CD4-positive, CD25-positive, alpha-beta regulatory T cell (primary cell): ENCODE measurements at regions not wholly inside any gene's neighbourhood (a gene's known extent, or its start where the extent isn't known, plus 50 kb on each side); places are given as distances from the start of the nearest gene placed in this dataset.
"Not testable (repeated sequence)": the region's sequence is repeated elsewhere in the genome, so short reads cannot be mapped to it uniquely, and the experiment has no call there.

Experiments
- ATAC-seq, 2 donors: fragments of 150-1000 bp; cut with Tn5 transposase; one replicate each; pipeline ENCODE4 v1.10.0; 2021; ENCODE audit warnings: low read depth in 2 of 2, moderate number of reproducible peaks in 2 of 2, moderate library complexity in 1 of 2
- DNase-seq, 3 donors: peaks; one replicate each; pipeline versions ENCODE4 v3.0.0 to v3.0.0-alpha.2; 2012 to 2022; ENCODE audit warnings: mixed read lengths in 1 of 3
- H3K27ac ChIP-seq: one replicate; pipeline ENCODE4 v1.7.0; 2013; ENCODE audit warnings: mild to moderate bottlenecking, low read length; ENCODE audit not compliant: insufficient read depth, poor library complexity, severe bottlenecking
- H3K27me3 ChIP-seq: one replicate; pipeline ENCODE4 v1.7.0; 2013; ENCODE audit warnings: low read length; ENCODE audit not compliant: control insufficient read depth, insufficient read depth
- H3K36me3 ChIP-seq: one replicate; pipeline ENCODE4 v1.7.0; 2013; ENCODE audit warnings: mild to moderate bottlenecking, low read length, moderate library complexity; ENCODE audit not compliant: control insufficient read depth, insufficient read depth
- H3K4me1 ChIP-seq: 2 replicates; pipeline ENCODE4 v1.7.0; 2013; ENCODE audit warnings: mild to moderate bottlenecking, low read length; ENCODE audit not compliant: insufficient read depth, control insufficient read depth, poor library complexity, severe bottlenecking
- H3K4me3 ChIP-seq: one replicate; pipeline ENCODE4 v1.7.0; 2013; ENCODE audit warnings: low read depth, mild to moderate bottlenecking, low read length, moderate library complexity
- H3K9me3 ChIP-seq, 2 experiments: 1 replicate in 1 of 2; 2 replicates in 1 of 2; pipeline ENCODE4 v1.7.0; 2013; ENCODE audit warnings: low read length in 2 of 2, mild to moderate bottlenecking in 1 of 2, moderate library complexity in 1 of 2; ENCODE audit not compliant: control insufficient read depth in 2 of 2
- H3K27ac Mint-ChIP-seq, 3 donors: one replicate each; pipeline ENCODE4 v1.8.0; 2020 to 2022; ENCODE audit warnings: mild to moderate bottlenecking in 3 of 3, mixed read lengths in 3 of 3, moderate library complexity in 2 of 3
- H3K27me3 Mint-ChIP-seq: one replicate; pipeline ENCODE4 v1.8.0; 2022; ENCODE audit warnings: mild to moderate bottlenecking, mixed read lengths
- H3K36me3 Mint-ChIP-seq: one replicate; pipeline ENCODE4 v1.8.0; 2020; ENCODE audit warnings: mixed read lengths
- H3K4me1 Mint-ChIP-seq, 4 donors: one replicate each; pipeline ENCODE4 v1.8.0; 2020 to 2022; ENCODE audit warnings: mixed read lengths in 4 of 4, mild to moderate bottlenecking in 1 of 4
- H3K4me3 Mint-ChIP-seq, 4 donors: one replicate each; pipeline ENCODE4 v1.8.0; 2020 to 2022; ENCODE audit warnings: mild to moderate bottlenecking in 4 of 4, mixed read lengths in 4 of 4, moderate library complexity in 3 of 4
- H3K9me3 Mint-ChIP-seq, 7 donors: one replicate each; pipeline ENCODE4 v1.8.0; 2020 to 2022; ENCODE audit warnings: mixed read lengths in 7 of 7, mild to moderate bottlenecking in 3 of 7, moderate library complexity in 2 of 7

DNA sequence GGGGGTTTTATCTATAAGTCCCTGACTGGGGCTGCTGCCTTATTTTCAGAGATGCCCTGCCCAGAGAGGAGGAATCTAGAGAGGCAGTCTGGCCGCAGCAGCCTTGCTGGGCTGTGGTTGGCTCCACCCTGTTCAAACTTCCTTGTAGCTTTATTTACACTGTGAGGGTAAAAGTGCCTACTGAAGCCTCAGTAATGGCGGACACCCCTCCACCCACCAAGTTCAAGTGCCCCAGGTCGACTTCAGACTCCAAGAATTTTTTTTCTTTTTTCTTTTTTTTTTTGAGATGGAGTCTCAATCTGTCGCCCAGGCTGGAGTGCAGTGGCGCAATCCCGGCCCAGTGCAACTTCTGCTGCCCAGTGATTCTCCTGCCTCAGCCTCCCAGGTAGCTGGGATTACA lies 137.3 kb upstream of the MTPN start:
- not testable (repeated sequence) for H3K4me1 ChIP-seq, H3K9me3 ChIP-seq, H3K36me3 ChIP-seq, DNase-seq, H3K4me3 Mint-ChIP-seq, H3K4me3 ChIP-seq, H3K27ac ChIP-seq, H3K27me3 ChIP-seq, H3K4me1 Mint-ChIP-seq, H3K27me3 Mint-ChIP-seq, ATAC-seq, H3K27ac Mint-ChIP-seq, H3K36me3 Mint-ChIP-seq
- H3K9me3 Mint-ChIP-seq = peaks cover 0 to 11% (median 5%) of the 10 kb centered on the region in 7 donors

DNA sequence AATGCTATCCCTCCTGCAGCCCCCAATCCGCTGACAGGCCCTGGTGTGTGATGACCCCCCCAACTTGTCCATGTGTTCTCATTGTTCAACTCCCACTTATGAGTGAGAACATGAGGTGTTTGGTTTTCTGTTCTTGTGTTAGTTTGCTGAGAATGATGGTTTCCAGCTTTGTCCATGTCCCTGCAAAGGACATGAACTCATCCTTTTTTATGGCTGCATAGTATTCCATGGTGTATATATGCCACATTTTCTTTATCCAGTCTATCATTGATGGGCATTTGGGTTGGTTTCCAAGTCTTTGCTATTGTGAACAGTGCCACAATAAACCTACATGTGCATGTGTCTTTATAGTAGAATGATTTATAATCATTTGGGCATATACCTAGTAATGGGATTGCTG lies 131.9 kb upstream of the MTPN start:
- not testable (repeated sequence) for H3K4me3 ChIP-seq, H3K27ac ChIP-seq, H3K4me3 Mint-ChIP-seq, ATAC-seq, H3K27ac Mint-ChIP-seq, H3K36me3 ChIP-seq, H3K27me3 Mint-ChIP-seq, H3K27me3 ChIP-seq, H3K4me1 ChIP-seq, DNase-seq, H3K9me3 ChIP-seq, H3K4me1 Mint-ChIP-seq, H3K36me3 Mint-ChIP-seq
- H3K9me3 Mint-ChIP-seq = peaks cover 0 to 23% (median 7%) of the 10 kb centered on the region in 7 donors

- no peaks in the 10 kb centered on the region for H3K9me3 ChIP-seq
- H3K4me1 ChIP-seq = no peaks in the 10 kb centered on the region
- Mint-ChIP-seq H3K4me1 (no peaks in the 10 kb centered on the region), H3K36me3 (no peaks in the 10 kb centered on the region), H3K27ac (no peak overlapping the region), H3K27me3 (no peaks in the 10 kb centered on the region), H3K4me3 (no peak overlapping the region), H3K9me3 (peaks cover 0 to 20% (median 3%) of the 10 kb centered on the region in 7 donors)
- no peak overlapping the region for H3K4me3 ChIP-seq
- H3K27ac ChIP-seq = no peak overlapping the region
- ATAC-seq (no peak), DNase-seq (no peak)
- H3K36me3 ChIP-seq = no peaks in the 10 kb centered on the region
- no peaks in the 10 kb centered on the region for H3K27me3 ChIP-seq
Measured at GRCh38 chr7:136105191-136105590, 128.0 kb upstream of the MTPN start.

DNA sequence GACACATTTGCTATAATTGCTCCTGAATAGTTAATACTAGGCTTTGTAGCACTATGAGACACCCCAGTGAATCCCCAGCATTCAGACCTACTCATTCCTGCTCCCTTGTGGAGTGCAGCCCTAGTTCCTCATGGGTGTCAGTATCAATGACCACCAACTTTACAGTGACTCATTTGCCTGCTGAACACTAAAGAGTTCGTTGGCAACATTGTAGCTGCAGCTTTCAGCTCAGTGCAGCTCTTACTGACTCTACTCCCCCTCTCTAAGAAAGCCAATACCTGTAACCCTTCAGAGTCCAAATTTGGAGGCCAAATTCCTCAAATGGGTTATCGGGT lies 127.1 kb upstream of the MTPN start:
- Histone ChIP-seq H3K36me3 (no peaks in the 10 kb centered on the region), H3K27me3 (no peaks in the 10 kb centered on the region), H3K4me3 (no peak overlapping the region), H3K4me1 (no peaks in the 10 kb centered on the region), H3K27ac (no peak overlapping the region), H3K9me3 (no peaks in the 10 kb centered on the region)
- Mint-ChIP-seq H3K27me3 (no peaks in the 10 kb centered on the region), H3K4me1 (no peaks in the 10 kb centered on the region), H3K9me3 (peaks cover 0 to 13% (median 4%) of the 10 kb centered on the region in 7 donors), H3K27ac (no peak overlapping the region), H3K4me3 (no peak overlapping the region), H3K36me3 (no peaks in the 10 kb centered on the region)
- no peak for ATAC-seq
- no peak for DNase-seq

- H3K27me3 ChIP-seq = no peaks in the 10 kb centered on the region
- no peaks in the 10 kb centered on the region for H3K36me3 ChIP-seq
- Mint-ChIP-seq H3K36me3 (no peaks in the 10 kb centered on the region), H3K4me3 (no peak overlapping the region), H3K4me1 (no peaks in the 10 kb centered on the region), H3K27ac (no peak overlapping the region), H3K9me3 (peaks cover 0 to 13% (median 3%) of the 10 kb centered on the region in 7 donors), H3K27me3 (no peaks in the 10 kb centered on the region)
- no peak for DNase-seq
- no peak overlapping the region for H3K27ac ChIP-seq
- no peak for ATAC-seq
- H3K4me3 ChIP-seq = no peak overlapping the region
- no peaks in the 10 kb centered on the region for H3K9me3 ChIP-seq
- no peaks in the 10 kb centered on the region for H3K4me1 ChIP-seq
Measured at GRCh38 chr7:136103545-136104268, 126.5 kb upstream of the MTPN start.

GRCh38 chr7:136102881-136103280 lies 125.7 kb upstream of the MTPN start:
- Mint-ChIP-seq H3K9me3 (peaks cover 0 to 9% (median 3%) of the 10 kb centered on the region in 7 donors), H3K36me3 (no peaks in the 10 kb centered on the region), H3K27ac (peak overlapping the region in 1 of 3 donors; percentile 23), H3K4me1 (no peaks in the 10 kb centered on the region), H3K4me3 (no peak overlapping the region), H3K27me3 (no peaks in the 10 kb centered on the region)
- H3K9me3 ChIP-seq = no peaks in the 10 kb centered on the region
- no peak overlapping the region for H3K27ac ChIP-seq
- H3K4me3 ChIP-seq = no peak overlapping the region
- no peaks in the 10 kb centered on the region for H3K4me1 ChIP-seq
- no peaks in the 10 kb centered on the region for H3K27me3 ChIP-seq
- DNase-seq = no peak
- H3K36me3 ChIP-seq = no peaks in the 10 kb centered on the region
- ATAC-seq = no peak

DNA sequence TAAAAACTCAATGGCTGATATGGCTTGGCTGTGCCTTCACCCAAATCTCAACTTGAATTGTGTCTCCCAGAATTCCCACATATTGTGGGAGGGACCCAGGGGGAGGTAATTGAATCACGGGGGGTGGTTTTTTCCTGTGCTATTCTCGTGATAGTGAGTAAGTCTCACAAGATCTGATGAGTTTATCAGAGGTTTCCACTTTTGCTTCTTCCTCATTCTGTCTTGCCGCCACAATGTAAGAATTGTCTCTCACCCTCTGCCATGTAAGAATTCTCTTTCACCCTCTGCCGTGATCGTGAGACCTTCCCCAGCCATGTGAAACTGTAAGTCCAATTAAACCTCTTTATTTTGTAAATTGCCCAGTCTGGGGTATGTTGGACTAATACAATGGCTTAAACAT lies 115.6 kb upstream of the MTPN start:
- H3K36me3 Mint-ChIP-seq, ATAC-seq, H3K27ac Mint-ChIP-seq, H3K4me3 Mint-ChIP-seq, H3K27me3 Mint-ChIP-seq, H3K4me3 ChIP-seq, H3K4me1 Mint-ChIP-seq, H3K4me1 ChIP-seq, H3K9me3 ChIP-seq, H3K36me3 ChIP-seq, DNase-seq, H3K27ac ChIP-seq, H3K27me3 ChIP-seq: not testable (repeated sequence)
- peaks cover 0 to 14% (median 4%) of the 10 kb centered on the region in 7 donors for H3K9me3 Mint-ChIP-seq

- Histone ChIP-seq H3K27me3 (no peaks in the 10 kb centered on the region), H3K4me1 (no peaks in the 10 kb centered on the region), H3K27ac (no peak overlapping the region), H3K4me3 (no peak overlapping the region), H3K9me3 (peaks cover 0 to 3% of the 10 kb centered on the region in 2 experiments), H3K36me3 (no peaks in the 10 kb centered on the region)
- ATAC-seq (no peak), DNase-seq (no peak)
- peaks cover 0 to 5% (median 3%) of the 10 kb centered on the region in 4 donors for H3K4me1 Mint-ChIP-seq
- no peak overlapping the region for H3K27ac Mint-ChIP-seq
- H3K9me3 Mint-ChIP-seq = peaks cover 0 to 7% (median 2%) of the 10 kb centered on the region in 7 donors
- no peak overlapping the region for H3K4me3 Mint-ChIP-seq
- H3K27me3 Mint-ChIP-seq = no peaks in the 10 kb centered on the region
- peaks cover 7% of the 10 kb centered on the region for H3K36me3 Mint-ChIP-seq
Measured at GRCh38 chr7:136087881-136088280, 110.7 kb upstream of the MTPN start.
